HG03135 (cell line): ENCODE measurements at regions not wholly inside any gene's neighbourhood (a gene's known extent, or its start where the extent isn't known, plus 50 kb on each side); places are given as distances from the start of the nearest gene placed in this dataset.

Source experiments
- ATAC-seq: cut with Tn5 transposase; IDR thresholded peaks from one replicate; pipeline ENCODE4 v1.9.1; 2021; ENCODE audit warnings: mild to moderate bottlenecking, moderate library complexity; ENCODE audit not compliant: unreplicated experiment

DNA sequence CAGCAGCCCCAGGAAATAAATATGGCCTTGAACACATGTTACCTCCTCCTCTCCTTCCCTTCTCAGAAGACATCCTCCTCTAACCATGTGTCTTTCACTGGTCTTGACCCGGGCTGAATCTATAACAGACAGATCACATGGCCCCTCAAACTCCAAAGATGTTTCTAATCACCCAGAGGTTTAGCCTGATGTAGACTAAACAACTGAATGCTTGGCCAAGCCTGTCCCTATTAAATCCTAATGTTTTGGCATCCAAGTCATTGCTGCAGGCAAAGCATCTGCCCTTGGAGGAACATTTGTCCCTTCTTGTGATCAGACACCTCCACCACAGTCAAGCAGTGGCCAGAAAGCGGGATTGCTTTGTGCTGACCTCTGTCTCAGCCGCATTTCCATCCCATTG, 65.5 kb downstream of the ANKRD60 start:
- no peak for ATAC-seq

DNA sequence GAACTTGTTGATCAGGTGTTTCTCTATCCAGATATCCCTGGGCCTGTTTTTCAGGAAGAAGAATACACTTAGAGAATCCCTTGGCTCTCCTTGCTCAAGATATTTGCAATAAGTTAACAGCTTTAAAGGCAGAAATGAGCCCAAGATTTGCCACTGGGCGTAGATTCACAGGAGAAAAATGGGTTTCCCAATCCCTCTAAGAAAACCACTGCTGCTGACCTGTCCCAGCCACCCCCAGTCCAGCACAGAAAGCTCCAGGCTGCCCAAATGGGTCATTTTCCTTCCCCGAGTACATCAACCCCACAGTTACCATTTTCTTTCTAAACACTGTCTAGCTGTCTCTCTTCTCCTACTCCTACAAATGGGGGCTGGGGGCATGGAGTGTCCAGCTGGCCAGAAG, 67.3 kb downstream of the ANKRD60 start:
- no peak for ATAC-seq

DNA sequence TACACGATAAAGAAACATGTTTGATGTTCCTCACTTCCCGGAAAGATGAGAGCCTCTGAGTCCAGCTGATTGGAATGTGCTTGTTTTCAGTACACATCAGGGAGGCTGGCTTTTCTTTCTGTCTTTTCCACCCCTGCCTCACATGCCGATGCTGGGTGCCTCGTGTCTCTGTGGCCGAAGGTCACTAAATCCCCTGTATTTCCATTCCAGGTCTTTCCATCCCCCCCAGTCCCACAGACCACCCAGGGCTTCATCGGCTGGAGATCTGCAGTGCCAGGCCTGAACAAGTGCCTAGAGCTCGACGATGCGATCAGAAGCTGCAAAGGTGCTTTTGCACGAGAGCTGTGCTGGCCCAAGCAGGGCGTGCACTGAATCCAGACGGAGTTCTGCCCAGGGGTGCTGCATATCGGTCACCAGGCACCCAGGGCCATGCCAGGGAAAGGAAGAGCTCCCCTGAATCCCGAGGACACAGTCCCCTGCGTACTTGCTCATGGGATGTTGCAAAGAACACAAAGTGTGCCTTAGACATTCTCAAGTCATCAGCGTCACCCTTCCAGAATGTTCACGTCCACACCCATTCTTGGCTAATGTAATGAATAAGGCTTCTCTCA, 67.9 kb downstream of the ANKRD60 start:
- ATAC-seq: no peak

DNA sequence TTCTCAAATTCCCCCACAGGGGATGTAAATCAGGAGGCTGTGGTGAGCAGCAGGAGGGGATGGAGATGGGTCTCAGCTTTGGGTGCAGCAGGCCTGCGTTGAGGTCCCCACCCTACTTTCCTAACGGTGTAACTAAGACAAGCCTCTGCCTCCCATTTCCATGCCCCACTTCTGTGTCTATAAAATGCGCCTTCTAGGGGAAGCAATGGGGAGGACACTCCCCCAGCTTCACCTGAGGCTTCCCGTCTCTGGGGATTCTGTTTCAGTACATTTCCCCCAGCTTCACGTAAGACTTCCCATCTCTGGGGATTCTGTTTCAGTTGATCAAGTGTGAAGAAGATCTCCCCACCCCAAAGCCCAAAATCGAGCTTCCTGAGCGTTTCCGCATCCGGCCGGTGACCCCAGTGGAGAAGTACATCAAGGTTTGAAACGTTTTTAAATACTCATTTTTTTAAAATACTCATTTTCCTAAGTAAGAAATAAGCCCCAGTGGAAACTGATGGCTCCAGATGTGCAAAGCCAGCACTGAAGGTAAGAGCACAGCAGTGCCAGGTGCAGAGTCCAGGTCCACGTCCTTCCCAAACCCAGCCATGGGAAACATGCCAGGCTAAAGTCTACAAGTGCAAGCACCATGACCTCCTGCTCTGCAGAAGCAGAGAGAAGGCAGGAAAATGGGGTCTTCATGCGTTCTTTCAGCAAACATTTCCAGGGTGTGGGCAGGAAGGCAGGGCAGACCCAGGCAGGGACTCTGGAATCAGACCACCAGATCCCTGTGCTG, 73.1 kb downstream of the ANKRD60 start:
- ATAC-seq: no peak

DNA sequence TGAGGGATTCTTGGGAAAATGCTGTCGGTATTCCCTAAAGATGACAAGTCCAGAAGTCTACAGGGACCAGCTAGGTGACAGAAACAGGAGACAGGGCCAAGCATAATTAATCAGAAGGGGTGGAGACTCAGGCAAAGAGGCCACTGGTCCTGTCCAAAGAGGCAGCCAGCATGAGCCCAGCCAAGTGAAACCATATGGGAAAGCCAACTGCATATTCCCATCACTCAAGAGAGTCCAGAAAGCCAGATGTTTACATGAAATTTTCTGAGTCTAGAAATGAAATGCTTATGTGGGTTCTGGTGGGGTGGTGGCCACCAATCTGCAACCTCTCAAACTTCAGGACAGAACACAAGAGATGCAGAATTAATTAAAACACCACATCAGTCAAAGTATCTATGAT, 74.3 kb downstream of the ANKRD60 start:
- no peak for ATAC-seq

DNA sequence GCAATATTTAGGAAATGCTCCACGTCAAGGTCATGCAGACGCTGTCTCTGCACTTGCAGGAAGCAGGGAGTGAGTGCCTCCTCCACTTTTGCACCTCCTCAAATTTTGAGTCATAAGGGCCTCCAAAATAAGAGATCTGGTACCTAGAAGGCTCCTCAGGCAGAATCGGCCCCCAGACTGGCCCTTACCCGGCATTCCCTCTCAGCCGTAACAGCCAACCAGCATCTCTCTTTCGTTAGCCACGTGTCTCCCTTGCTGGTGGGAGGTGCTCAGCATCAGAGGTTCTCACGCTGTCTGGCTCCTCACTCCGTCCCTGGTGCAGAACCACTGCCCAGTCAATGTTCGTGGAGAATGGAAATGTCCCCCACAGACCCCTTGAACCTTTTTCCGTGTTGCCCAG, 75.3 kb downstream of the ANKRD60 start:
- ATAC-seq: no peak

DNA sequence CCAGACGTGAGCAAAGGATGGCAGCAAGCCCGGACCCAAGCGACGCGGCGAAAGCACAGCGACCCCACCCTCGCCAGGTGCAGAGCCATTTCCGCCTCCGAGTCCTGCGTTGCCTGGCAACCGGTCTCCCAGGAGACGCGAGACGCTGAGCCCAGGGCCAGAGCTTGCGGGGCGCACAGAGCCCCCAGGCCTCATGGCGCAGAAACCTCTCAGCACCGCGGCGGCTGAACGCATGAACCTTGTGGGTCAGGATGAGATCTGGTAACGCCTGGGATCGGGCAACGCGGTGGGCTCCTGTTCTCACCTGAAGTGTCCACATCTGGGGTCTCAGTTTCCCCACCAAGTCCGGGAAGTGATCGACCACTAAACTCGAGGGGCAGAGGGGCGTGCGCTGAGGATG, 77.7 kb downstream of the ANKRD60 start:
- no peak for ATAC-seq

DNA sequence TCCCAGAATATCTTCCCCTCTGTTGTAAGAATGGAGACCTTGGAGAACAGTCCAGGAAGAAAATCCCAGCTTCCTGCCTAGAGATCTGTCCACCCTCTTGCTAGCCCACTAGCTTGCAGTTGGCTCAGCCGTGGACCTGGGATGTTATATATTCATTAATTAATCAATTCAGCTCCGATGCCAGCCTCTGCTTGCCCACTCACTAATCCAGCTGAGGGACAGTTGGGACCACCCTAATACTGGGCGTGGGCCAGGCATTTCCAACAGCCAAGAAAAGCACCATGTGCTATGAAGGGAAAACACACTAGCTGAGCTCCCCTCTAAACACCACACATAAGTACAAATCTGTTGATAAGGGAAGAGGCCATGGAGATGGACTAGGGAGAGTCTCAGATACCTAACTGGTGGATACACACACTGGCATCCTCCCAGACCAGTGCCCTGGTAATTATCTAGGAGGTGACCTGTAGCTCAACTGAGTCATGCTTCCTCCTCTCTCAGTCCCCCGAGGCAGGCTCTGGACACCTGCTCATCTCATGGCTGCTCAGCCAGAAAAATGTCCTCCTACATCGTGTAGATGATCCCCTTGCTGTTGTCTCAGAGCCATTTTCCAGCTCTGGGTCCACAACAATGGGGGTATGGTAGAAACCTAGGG, 78.9 kb downstream of the ANKRD60 start:
- ATAC-seq: no peak

DNA sequence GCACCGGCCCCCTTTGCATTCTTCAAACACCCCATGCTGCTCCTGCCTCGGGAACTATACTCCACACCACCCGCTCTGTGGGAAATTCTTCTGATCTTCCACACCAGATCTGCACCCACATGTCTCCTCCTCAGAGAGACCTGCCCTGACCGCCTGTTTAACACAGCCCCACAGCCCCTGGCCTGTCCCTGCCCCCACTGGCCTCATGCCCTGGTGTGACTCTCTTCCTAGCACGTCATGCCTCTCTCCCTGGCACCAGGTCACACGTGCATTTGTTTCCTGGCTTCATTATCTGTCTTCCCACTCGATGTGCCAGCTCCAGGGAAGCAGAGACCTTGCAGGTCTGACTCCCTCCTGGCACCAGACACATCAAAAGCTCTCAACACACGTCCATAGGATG, 79.6 kb downstream of the ANKRD60 start:
- no peak for ATAC-seq

DNA sequence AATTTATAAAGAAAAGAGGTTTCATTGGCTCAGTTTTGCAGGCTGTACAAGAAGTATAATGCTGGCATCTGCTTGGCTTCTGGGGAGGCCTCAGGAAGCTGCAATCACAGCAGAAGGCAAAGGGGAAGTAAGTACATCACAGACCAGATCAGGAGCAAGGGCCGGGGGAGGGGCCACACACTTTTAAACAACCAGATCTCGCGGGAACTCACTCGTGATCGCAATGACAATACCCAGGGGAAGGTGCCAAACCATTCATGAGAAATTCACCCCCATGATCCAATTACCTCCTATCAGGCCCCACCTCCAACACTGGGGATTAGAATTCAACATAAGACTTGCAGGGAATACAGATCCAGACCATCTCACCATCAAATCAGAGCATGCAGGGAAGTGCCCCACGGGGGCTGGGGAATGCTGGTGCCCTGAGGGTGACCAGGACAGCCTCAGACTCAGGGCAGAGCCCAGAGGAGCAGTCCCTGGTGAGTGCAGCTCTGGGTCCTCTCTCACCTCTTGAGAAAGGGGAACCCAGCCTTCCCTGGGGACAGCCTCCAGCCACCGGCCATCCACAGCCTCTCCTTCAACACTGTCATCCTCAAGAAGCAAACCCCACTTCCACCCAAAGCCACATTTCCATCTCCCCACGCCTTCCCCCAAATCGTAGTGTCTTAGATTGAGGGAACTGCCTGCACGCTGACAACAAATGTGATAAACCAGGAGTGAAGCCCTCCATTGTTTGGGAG, 80.7 kb downstream of the ANKRD60 start:
- ATAC-seq: no peak

DNA sequence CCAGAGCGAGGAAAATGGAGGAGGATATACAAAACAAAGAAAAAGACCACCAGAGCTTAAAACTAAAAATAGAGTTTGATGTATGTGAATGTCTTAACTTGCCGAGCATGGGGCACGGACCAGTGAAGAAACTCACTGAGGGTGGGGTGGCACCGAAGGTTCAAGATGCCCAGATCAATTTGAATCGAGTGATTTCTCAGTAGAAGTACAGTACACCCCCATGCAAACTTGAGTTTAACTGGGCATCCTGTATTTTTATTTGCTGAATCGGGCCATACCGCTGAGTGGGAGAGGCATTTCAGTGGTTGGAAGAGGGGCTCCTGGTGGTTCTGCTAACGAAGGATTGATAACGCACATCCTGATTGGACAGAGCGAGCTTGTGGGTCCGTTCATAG, 81.7 kb downstream of the ANKRD60 start:
- no peak for ATAC-seq

DNA sequence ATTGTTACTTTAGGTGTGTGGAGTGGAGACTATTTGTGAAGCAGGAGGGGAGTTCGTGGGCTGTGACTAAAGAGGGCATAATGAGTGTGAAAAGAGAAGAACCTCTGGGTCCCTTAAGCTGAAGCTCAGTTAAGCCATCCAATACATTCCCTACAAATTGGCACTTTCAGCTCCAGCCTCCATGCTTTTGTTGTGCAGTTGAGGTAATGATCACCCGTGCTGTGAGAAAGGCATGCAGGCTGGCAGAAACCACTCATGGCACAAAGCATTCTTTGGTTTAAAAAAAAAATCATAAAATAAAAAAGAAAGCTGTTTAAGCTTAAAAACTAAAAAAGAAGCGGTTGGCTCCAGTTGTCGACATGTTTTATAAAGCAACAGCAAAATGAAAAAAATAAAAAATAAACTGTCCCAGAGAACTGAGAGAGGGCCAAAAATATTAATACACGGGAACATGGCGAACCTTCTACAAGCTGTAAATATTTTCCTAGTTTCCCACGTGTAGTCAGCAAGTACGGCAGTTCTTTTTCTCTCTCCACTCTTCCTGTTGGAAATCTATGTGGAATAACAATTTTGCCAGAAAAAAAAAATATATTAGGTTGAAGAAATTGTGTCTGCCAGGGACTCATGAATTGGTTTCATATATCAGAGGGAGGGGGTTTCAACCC, 82.2 kb downstream of the ANKRD60 start:
- ATAC-seq: no peak

DNA sequence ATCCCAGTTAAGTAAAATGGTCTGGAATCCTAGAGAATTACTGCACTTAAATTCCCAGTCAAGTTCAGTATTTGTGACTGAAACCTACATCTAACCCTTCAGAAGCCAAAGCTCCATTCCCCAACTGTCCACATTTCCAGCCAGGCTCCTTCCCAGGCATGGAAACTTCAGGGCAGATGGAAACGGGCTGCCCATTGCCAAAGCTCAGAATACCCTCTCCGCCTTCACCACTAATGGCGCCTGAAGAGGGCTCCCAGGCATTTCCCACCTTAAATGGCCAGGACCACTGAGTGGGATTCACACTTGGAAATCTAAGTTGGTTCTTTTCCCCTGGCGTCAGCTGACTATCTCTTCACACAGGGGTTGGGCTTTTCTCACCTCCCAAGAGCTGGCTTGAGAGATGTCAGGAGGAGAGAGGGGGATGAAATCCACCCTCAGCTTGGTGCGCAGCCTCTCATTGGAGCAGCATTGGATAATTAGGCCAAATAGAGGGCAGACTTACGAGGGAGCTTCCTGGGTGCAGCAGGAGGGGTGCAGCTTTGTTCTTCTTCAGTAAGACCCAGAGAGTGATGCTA, 82.9 kb downstream of the ANKRD60 start:
- ATAC-seq: no peak

DNA sequence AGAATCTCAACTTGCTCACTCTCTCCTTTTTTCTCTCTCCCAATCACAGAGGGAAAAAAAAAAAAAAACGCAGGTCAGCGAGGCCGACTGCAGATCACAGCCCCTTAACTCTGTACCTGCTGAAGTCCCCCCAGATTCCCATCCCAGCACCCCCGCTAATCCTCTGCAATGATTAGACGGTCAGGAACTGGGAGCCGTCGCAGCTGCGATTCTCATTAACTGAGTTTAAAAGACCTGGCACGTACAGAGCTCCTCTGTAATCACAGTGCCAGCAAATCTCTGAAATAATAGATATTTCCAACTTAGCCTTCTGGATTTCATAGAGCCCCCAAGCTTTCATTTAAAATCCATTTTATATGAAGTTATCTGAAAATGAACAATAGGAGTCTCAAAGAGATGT, 84.4 kb downstream of the ANKRD60 start:
- ATAC-seq: no peak

DNA sequence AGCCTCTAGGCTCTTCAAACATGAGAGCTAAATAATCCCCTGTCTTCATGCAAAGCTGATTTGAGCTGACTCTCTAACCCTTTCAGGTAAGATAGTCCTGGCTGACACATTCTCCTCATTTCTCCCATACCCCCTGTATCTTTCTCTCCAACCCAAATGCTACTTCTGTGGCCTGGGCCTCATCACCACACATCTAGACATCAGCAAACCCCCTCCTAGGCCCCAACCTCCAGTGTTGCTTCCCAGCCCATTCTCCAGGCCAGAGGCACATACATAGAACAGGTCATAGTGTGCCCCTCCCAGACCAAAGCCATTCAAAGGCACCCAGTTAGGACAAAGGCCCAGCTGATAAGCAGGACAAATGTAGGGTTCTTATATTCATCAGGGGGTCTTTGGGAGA, 84.9 kb downstream of the ANKRD60 start:
- no peak for ATAC-seq

DNA sequence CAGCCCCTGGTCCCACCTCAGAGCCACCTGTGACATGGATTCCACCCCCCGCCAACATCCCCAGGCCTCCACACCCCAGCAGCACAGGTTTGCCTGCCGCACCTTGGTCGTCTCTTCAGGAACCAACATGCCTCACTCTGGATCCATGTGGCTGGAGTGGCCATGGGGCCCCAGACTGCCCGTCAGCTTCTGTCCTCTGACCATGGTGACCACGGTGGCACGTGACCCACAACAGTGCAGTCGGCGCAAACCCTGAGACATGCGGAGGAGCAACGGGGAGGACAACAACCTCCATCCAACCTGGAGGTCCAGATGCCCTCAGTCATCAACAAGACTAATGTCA, 85.6 kb downstream of the ANKRD60 start:
- ATAC-seq: no peak

DNA sequence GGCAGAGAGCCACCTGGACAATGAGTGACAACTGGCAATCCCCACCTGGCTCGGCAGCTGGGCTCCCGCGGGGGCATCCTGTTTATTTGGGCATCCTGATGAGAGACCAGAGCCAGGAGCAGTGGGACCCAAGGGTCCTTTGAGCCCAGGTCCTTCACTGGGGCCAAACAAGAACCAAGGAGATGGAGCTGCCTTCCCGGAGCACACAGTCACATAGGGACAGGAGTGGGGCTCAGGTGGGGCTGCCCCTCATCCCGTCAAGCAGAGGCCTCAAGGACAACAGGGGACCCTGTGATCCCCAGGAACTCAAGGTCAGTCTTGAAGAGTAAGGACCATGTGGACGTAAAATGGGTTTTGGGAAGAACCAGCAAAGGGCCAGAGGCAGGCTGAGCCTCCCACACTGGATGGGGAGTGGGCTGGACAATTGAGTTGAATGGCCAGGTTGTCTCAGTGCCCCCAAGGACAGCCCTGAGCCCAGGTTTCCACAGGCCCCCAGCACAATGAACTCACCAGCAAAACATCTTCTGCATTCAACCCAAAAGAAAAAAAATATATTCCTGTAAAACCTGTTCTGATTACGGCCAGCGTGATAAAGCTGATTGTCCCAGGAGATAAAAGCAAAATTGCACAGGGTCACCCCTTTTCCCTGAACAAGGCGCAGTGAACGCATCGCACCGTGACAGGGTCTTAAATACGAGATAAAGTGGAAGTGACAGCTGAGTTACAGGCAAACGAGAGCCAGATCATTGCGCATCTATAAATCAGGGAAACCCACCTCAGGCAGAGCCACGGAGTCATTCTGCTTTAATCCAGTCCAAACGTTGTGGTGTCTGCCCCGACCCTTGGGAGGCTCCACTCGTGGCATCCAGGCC, 86.2 kb downstream of the ANKRD60 start:
- no peak for ATAC-seq

DNA sequence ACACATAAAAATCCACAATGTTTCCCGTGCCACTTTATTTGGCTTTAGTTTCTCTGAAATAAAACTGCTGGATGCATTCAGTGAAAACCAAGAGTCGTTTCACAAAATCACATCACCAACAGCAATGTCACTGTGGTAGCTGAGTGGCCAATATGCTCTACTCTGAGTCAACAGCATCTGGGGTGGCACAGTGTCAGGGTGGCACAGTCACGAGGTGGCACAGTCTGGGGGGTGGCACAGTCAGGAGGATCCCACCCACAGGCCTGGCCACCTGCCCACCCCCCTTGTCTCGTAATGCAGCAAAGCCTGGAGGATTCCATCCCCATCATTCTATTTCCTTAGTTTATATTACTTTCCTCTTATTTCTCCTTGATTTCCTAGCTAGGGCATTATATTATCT, 87.0 kb downstream of the ANKRD60 start:
- ATAC-seq: no peak

DNA sequence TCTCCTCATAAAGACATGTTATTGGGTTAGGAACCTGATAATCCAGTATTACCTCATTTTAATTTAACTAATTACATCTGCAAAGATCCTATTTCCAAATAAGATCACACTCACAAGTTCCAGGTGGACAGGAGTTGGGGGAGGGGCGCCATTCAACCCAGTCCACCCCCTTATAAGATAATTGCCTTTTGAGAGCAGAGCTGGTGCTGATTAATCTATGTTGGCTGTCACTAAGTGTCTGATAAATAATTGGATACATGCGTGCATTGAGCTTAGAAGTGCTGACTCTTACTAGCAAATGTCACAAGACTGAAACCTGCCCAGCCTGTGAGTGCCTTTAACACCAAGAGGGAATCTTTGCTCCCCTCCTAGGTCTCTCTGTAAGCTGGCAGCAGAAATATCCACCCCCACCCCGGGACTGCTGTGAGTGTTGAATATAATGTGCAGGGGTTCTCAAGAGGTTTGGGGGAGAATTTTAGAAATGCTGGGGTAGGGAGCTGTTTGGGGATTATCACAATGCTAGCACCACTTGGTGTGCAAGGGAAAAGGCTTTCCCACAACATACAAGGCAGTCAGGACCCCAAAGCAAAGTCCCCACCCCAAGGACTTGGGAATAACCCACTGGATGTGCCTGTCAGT, 87.5 kb downstream of the ANKRD60 start:
- no peak for ATAC-seq
